Upper lobe of left lung (tissue), 6 donors: ENCODE measurements at regions not wholly inside any gene's neighbourhood (a gene's known extent, or its start where the extent isn't known, plus 50 kb on each side); places are given as distances from the start of the nearest gene placed in this dataset.

Source experiments
- ATAC-seq, 2 donors: fragments of 200-7000 bp; cut with Tn5 transposase; one replicate each; pipeline ENCODE4 v1.9.1; 2022; ENCODE audit warnings: mild to moderate bottlenecking in 2 of 2, moderate library complexity in 2 of 2; ENCODE audit not compliant: low FRiP score in 2 of 2
- DNase-seq, 2 donors: peaks; one replicate each; pipeline ENCODE4 v3.0.0-alpha.2; 2019 to 2020
- H3K27ac ChIP-seq, 4 donors: fragments of 200-600 bp; sonication (generic); one replicate each; pipeline ENCODE4 v1.5.1; 2016 to 2019
- H3K27me3 ChIP-seq, 4 donors: fragments of 200-600 bp; sonication (generic); one replicate each; pipeline ENCODE4 v1.5.1; 2017 to 2019
- H3K36me3 ChIP-seq, 4 donors: fragments of 200-600 bp; sonication (generic); one replicate each; pipeline ENCODE4 v1.5.1; 2016 to 2019
- H3K4me1 ChIP-seq, 4 donors: fragments of 200-600 bp; sonication (generic); one replicate each; pipeline ENCODE4 v1.5.1; 2018 to 2019
- H3K4me3 ChIP-seq, 4 donors: fragments of 200-600 bp; sonication (generic); one replicate each; pipeline ENCODE4 v1.5.1; 2017 to 2019; ENCODE audit warnings: mild to moderate bottlenecking in 2 of 4, moderate library complexity in 1 of 4
- H3K9me3 ChIP-seq, 4 donors: fragments of 200-600 bp; sonication (generic); one replicate each; pipeline ENCODE4 v1.5.1; 2018 to 2019
- CTCF ChIP-seq, 6 experiments: fragments of 450-650 bp in 4 of 6; fragments of 200-600 bp in 2 of 6; sonication (generic) in 2 of 6; IDR thresholded peaks; one replicate each; pipeline ENCODE4 v1.5.1; 2016 to 2019; ENCODE audit warnings: antibody characterized with exemption in 6 of 6
- EP300 ChIP-seq, 4 donors: sonication (generic); formaldehyde crosslinking; IDR thresholded peaks; one replicate each; pipeline ENCODE4 v1.5.1; 2017; ENCODE audit warnings: antibody characterized with exemption in 4 of 4, control low read depth in 2 of 4
- POLR2A ChIP-seq, 4 donors: fragments of 450-650 bp; IDR thresholded peaks; one replicate each; pipeline ENCODE4 v1.5.1; 2016 to 2017; ENCODE audit warnings: antibody characterized with exemption in 4 of 4, mild to moderate bottlenecking in 2 of 4
- POLR2AphosphoS5 ChIP-seq, 2 donors: sonication (generic); formaldehyde crosslinking; IDR thresholded peaks; one replicate each; pipeline ENCODE4 v1.5.1; 2017; ENCODE audit warnings: antibody characterized with exemption in 2 of 2
- WGBS, 2 donors: methylation state at CpG; one replicate each; pipeline ENCODE4 v1.1.5; 2017 to 2018; 5-methylcytosine and 5-hydroxymethylcytosine counted together
- donor health status: DM: no; HTN: no; CAD: no; lungs with moderate emphysema.
- donor health status: DM: no; HTN: yes; CAD: no; lungs with severe emphysema.

GRCh38 chr3:107951126-107951525, 139.7 kb downstream of the CD47 start:
- no peak overlapping the region for H3K27ac ChIP-seq
- DNase-seq (no peak), ATAC-seq (no peak)
- no peaks in the 10 kb centered on the region for H3K27me3 ChIP-seq
- no peak overlapping the region for H3K4me3 ChIP-seq
- no peaks in the 10 kb centered on the region for H3K9me3 ChIP-seq
- no peaks in the 10 kb centered on the region for H3K36me3 ChIP-seq
- WGBS, 2 donors, result 43 to 61% methylated on average over 2 of the region's 2 CpGs
- H3K4me1 ChIP-seq, result no peaks in the 10 kb centered on the region
- TF ChIP-seq POLR2AphosphoS5 (IDR thresholded peaks at IDR 0.05) (no peak), CTCF (IDR thresholded peaks at IDR 0.05) (no peak), POLR2A (IDR thresholded peaks at IDR 0.05) (no peak), EP300 (IDR thresholded peaks at IDR 0.05) (no peak)

- Histone ChIP-seq H3K27ac (no peak overlapping the region), H3K4me1 (no peaks in the 10 kb centered on the region), H3K9me3 (no peaks in the 10 kb centered on the region), H3K36me3 (no peaks in the 10 kb centered on the region), H3K4me3 (no peak overlapping the region), H3K27me3 (no peaks in the 10 kb centered on the region)
- no peak for ATAC-seq
- TF ChIP-seq POLR2AphosphoS5 (IDR thresholded peaks at IDR 0.05) (no peak), EP300 (IDR thresholded peaks at IDR 0.05) (no peak), POLR2A (IDR thresholded peaks at IDR 0.05) (no peak), CTCF (IDR thresholded peaks at IDR 0.05) (no peak)
- 93 to 100% methylated on average over 2 of the region's 2 CpGs for WGBS, 2 donors
- DNase-seq, result no peak
These were observed 140.4 kb downstream of the CD47 start for GRCh38 chr3:107950417-107950816.

- no peaks in the 10 kb centered on the region for H3K36me3 ChIP-seq
- ATAC-seq (no peak), DNase-seq (no peak)
- H3K27me3 ChIP-seq, result no peaks in the 10 kb centered on the region
- TF ChIP-seq POLR2A (IDR thresholded peaks at IDR 0.05), result no peak
- no peak for TF ChIP-seq POLR2AphosphoS5 (IDR thresholded peaks at IDR 0.05)
- TF ChIP-seq CTCF (IDR thresholded peaks at IDR 0.05), result no peak
- TF ChIP-seq EP300 (IDR thresholded peaks at IDR 0.05), result no peak
- 88 to 92% methylated on average over 3 of the region's 3 CpGs for WGBS, 2 donors
- H3K4me1 ChIP-seq, result no peaks in the 10 kb centered on the region
- H3K9me3 ChIP-seq, result no peaks in the 10 kb centered on the region
- no peak overlapping the region for H3K27ac ChIP-seq
- no peak overlapping the region for H3K4me3 ChIP-seq
These were observed 141.3 kb downstream of the CD47 start for GRCh38 chr3:107949394-107949970.

GRCh38 chr3:107947203-107947602, 143.6 kb downstream of the CD47 start:
- Histone ChIP-seq H3K9me3 (no peaks in the 10 kb centered on the region), H3K27me3 (no peaks in the 10 kb centered on the region), H3K27ac (no peak overlapping the region), H3K36me3 (no peaks in the 10 kb centered on the region), H3K4me3 (no peak overlapping the region), H3K4me1 (no peaks in the 10 kb centered on the region)
- TF ChIP-seq EP300 (IDR thresholded peaks at IDR 0.05) (no peak), POLR2A (IDR thresholded peaks at IDR 0.05) (no peak), POLR2AphosphoS5 (IDR thresholded peaks at IDR 0.05) (no peak), CTCF (IDR thresholded peaks at IDR 0.05) (no peak)
- no peak for DNase-seq
- ATAC-seq, result no peak

GRCh38 chr3:107946700-107947099, 144.1 kb downstream of the CD47 start:
- 91 to 100% methylated on average over 1 of the region's 1 CpG for WGBS, 2 donors
- ATAC-seq, result no peak
- H3K27ac ChIP-seq, result no peak overlapping the region

More at GRCh38 chr3:107946700-107947099, 144.1 kb downstream of the CD47 start:
- Histone ChIP-seq H3K9me3 (no peaks in the 10 kb centered on the region), H3K4me1 (no peaks in the 10 kb centered on the region), H3K27me3 (no peaks in the 10 kb centered on the region), H3K4me3 (no peak overlapping the region), H3K36me3 (no peaks in the 10 kb centered on the region)
- no peak for TF ChIP-seq CTCF (IDR thresholded peaks at IDR 0.05)
- no peak for TF ChIP-seq POLR2A (IDR thresholded peaks at IDR 0.05)
- no peak for TF ChIP-seq POLR2AphosphoS5 (IDR thresholded peaks at IDR 0.05)
- TF ChIP-seq EP300 (IDR thresholded peaks at IDR 0.05), result no peak
- no peak for DNase-seq
